Panc1 (cell line): ENCODE measurements at regions not wholly inside any gene's neighbourhood (a gene's known extent, or its start where the extent isn't known, plus 50 kb on each side); places are given as distances from the start of the nearest gene placed in this dataset.

Experiments
- ATAC-seq: fragments of 200-7000 bp; cut with Tn5 transposase; 2 replicates; pipeline ENCODE4 v1.9.1; 2020; ENCODE audit warnings: mild to moderate bottlenecking, moderate library complexity
- BruUV-seq: library from RNA; stranded (reverse); fragments of 400-500 nt; replicated peaks from 2 replicates; lab custom pipeline; 2021; lab: Mats Ljungman, UMichigan
- CTCF ChIA-PET: fragments of 300-600 bp; sonication (Branson Sonifier 250); formaldehyde crosslinking; loops from one replicate; lab custom pipeline; 2022; ENCODE audit warnings: antibody characterized with exemption; lab: Charles Lee
- POLR2A ChIA-PET: fragments of 300-600 bp; sonication (Branson Sonifier 250); formaldehyde crosslinking; loops from one replicate; lab custom pipeline; 2022; ENCODE audit warnings: antibody characterized with exemption; lab: Charles Lee
- DNase-seq: peaks from one replicate; pipeline ENCODE4 v3.0.0-alpha.2; 2010; ENCODE audit warnings: low read depth, low spot score
- H3K27ac ChIP-seq: 2 replicates; pipeline ENCODE4 v1.5.1; 2011; ENCODE audit warnings: mild to moderate bottlenecking, low read length, inconsistent platforms
- H3K27me3 ChIP-seq: fragments of 200-500 bp; sonication (Bioruptor generic); 2 replicates; pipeline ENCODE4 v1.6.0; 2014; ENCODE audit warnings: low read length, inconsistent platforms; ENCODE audit not compliant: control insufficient read depth, insufficient read depth
- H3K36me3 ChIP-seq: fragments of 200-500 bp; sonication (Bioruptor generic); 2 replicates; pipeline ENCODE4 v1.5.1; 2014; ENCODE audit warnings: inconsistent platforms, mild to moderate bottlenecking, low read length, moderate library complexity; ENCODE audit not compliant: control insufficient read depth, insufficient read depth
- H3K4me1 ChIP-seq: 2 replicates; pipeline ENCODE4 v1.5.1; 2011; ENCODE audit warnings: inconsistent platforms, mild to moderate bottlenecking, low read length, moderate library complexity; ENCODE audit not compliant: control insufficient read depth, insufficient read depth
- H3K4me3 ChIP-seq, 2 experiments: 2 replicates each; pipeline ENCODE4 v1.5.1; 2011 to 2012; ENCODE audit warnings: low read depth in 2 of 2, low read length in 2 of 2, mild to moderate bottlenecking in 2 of 2, inconsistent platforms in 1 of 2, moderate library complexity in 1 of 2
- H3K9me3 ChIP-seq: fragments of 200-500 bp; sonication (Bioruptor generic); 2 replicates; pipeline ENCODE4 v1.5.1; 2014; ENCODE audit warnings: low read depth, mild to moderate bottlenecking, inconsistent platforms, low read length, moderate library complexity; ENCODE audit not compliant: control insufficient read depth, insufficient read depth
- CTCF ChIP-seq: fragments of 450-650 bp; IDR thresholded peaks from 2 replicates; pipeline ENCODE4 v1.5.1; 2017; ENCODE audit warnings: mild to moderate bottlenecking
- POLR2AphosphoS5 ChIP-seq: IDR thresholded peaks from 2 replicates; pipeline ENCODE4 v1.6.1; 2012; ENCODE audit warnings: mild to moderate bottlenecking, low read depth, low read length, moderate library complexity
- REST ChIP-seq, 2 experiments: IDR thresholded peaks; 2 replicates each; pipeline ENCODE4 v1.6.1; 2011 to 2012; ENCODE audit warnings: low read depth in 2 of 2, control low read depth in 1 of 2, low read length in 1 of 2, mild to moderate bottlenecking in 1 of 2, moderate library complexity in 1 of 2; ENCODE audit not compliant: insufficient read depth in 1 of 2
- SIN3A ChIP-seq: IDR thresholded peaks from 2 replicates; pipeline ENCODE4 v1.6.1; 2012; ENCODE audit warnings: low read depth, mild to moderate bottlenecking, low read length, moderate library complexity, borderline replicate concordance; ENCODE audit not compliant: insufficient read depth
- TCF7L2 ChIP-seq: IDR thresholded peaks from 2 replicates; pipeline ENCODE4 v1.6.1; 2011; ENCODE audit warnings: mild to moderate bottlenecking, low read depth, low read length, inconsistent platforms
- in situ Hi-C: cut with HindIII; loops from 2 replicates; pipeline ENCODE4 v1.10.0; 2016; ENCODE audit warnings: low sequenced_read_pairs, low pct_unique_long_range_greater_than_20kb
- intact Hi-C: fragments of 100-400 bp; cut with micrococcal nuclease; formaldehyde crosslinking; loops from one replicate; pipeline ENCODE4 v1.10.0; 2022; ENCODE audit not compliant: unreplicated experiment

GRCh38 chr12:54765652-54766051 lies 88.7 kb upstream of the MUCL1 start:
- no peak for TF ChIP-seq POLR2AphosphoS5
- TF ChIP-seq CTCF: no peak
- no peak for TF ChIP-seq SIN3A
- TF ChIP-seq TCF7L2: no peak
- no peak for TF ChIP-seq REST (IDR thresholded peaks at IDR 0.05; ENCODE audit: insufficient read depth in 1 of 2, low read depth in 2 of 2, low read length in 1 of 2)
- CTCF ChIA-PET: interaction anchor here (0.7 kb wide), 1 partner anchor 11 kb away, joined by 4 read pairs; no protein-coding TSS in a partner anchor
- H3K27ac ChIP-seq: no peak overlapping the region
- ATAC-seq: no peak
- POLR2A ChIA-PET: no interaction called here
- intact Hi-C loops (no loop called here), in situ Hi-C loops (no loop called here)
- no peak for DNase-seq
- peaks cover 5% of the 10 kb centered on the region for H3K27me3 ChIP-seq
- no peak overlapping the region for H3K4me3 ChIP-seq
- H3K9me3 ChIP-seq: no peaks in the 10 kb centered on the region
- BruUV-seq: no TSS peak
- H3K36me3 ChIP-seq: no peaks in the 10 kb centered on the region
- no peaks in the 10 kb centered on the region for H3K4me1 ChIP-seq

- Histone ChIP-seq H3K4me1 (no peaks in the 10 kb centered on the region), H3K4me3 (no peak overlapping the region), H3K27me3 (peaks cover 5% of the 10 kb centered on the region), H3K36me3 (no peaks in the 10 kb centered on the region), H3K9me3 (no peaks in the 10 kb centered on the region), H3K27ac (no peak overlapping the region)
- no TSS peak for BruUV-seq
- in situ Hi-C loops (no loop called here), intact Hi-C loops (no loop called here)
- ChIA-PET POLR2A (no interaction called here), CTCF (no interaction called here)
- no peak for DNase-seq
- ATAC-seq: no peak
- no peak for TF ChIP-seq TCF7L2
- TF ChIP-seq REST (IDR thresholded peaks at IDR 0.05; ENCODE audit: insufficient read depth in 1 of 2, low read depth in 2 of 2, low read length in 1 of 2): no peak
- TF ChIP-seq POLR2AphosphoS5: no peak
- TF ChIP-seq SIN3A: no peak
- TF ChIP-seq CTCF: no peak
These were observed 91.9 kb upstream of the MUCL1 start for GRCh38 chr12:54762390-54762789.
